B cell (primary cell): ENCODE measurements at regions not wholly inside any gene's neighbourhood (a gene's known extent, or its start where the extent isn't known, plus 50 kb on each side); places are given as distances from the start of the nearest gene placed in this dataset.

ENCODE experiments used
- ATAC-seq: fragments of 200-7000 bp; cut with Tn5 transposase; one replicate; pipeline ENCODE4 v1.10.0; 2021; ENCODE audit warnings: low read depth, mild to moderate bottlenecking, moderate number of reproducible peaks, moderate library complexity
- CTCF ChIA-PET: fragments of 350-600 bp; sonication (Branson Sonifier 250); formaldehyde crosslinking; loops from one replicate; lab custom pipeline; 2021; ENCODE audit warnings: antibody characterized with exemption, inconsistent platforms; lab: Charles Lee
- POLR2A ChIA-PET: fragments of 350-600 bp; sonication (Branson Sonifier 250); formaldehyde crosslinking; loops from one replicate; lab custom pipeline; 2021; ENCODE audit warnings: antibody characterized with exemption; lab: Charles Lee
- DNase-seq: peaks from one replicate; pipeline ENCODE4 v3.0.0; 2013
- H2AFZ ChIP-seq: 2 replicates; pipeline ENCODE4 v1.6.1; 2012; ENCODE audit warnings: mild to moderate bottlenecking, low read depth, low read length; ENCODE audit not compliant: insufficient read depth, poor library complexity, severe bottlenecking
- H3K27ac ChIP-seq, 2 donors: 1 replicate in 1 of 2; 2 replicates in 1 of 2; pipeline ENCODE4 v1.5.1; 2012 to 2013; ENCODE audit warnings: low read length in 2 of 2, mild to moderate bottlenecking in 2 of 2, moderate library complexity in 1 of 2
- H3K27me3 ChIP-seq, 4 experiments: fragments of 200-600 bp in 1 of 4; sonication (generic) in 1 of 4; replicated peaks in 1 of 4; 1 replicate in 2 of 4; 2 replicates in 2 of 4; pipeline versions ENCODE4 v1.6.1 to v1.7.0; 2013 to 2016; ENCODE audit warnings: low read length in 3 of 4, mild to moderate bottlenecking in 2 of 4, mixed read lengths in 1 of 4, moderate library complexity in 1 of 4; ENCODE audit not compliant: insufficient read depth in 4 of 4, control insufficient read depth in 3 of 4; ENCODE audit errors: control extremely low read depth in 1 of 4
- H3K36me3 ChIP-seq, 2 experiments: replicated peaks in 1 of 2; 1 replicate in 1 of 2; 2 replicates in 1 of 2; pipeline versions ENCODE4 v1.6.1 to v1.7.1; 2013; ENCODE audit warnings: low read length in 1 of 2; ENCODE audit not compliant: insufficient read depth in 2 of 2, control insufficient read depth in 1 of 2; ENCODE audit errors: control extremely low read depth in 1 of 2, extremely low read depth in 1 of 2
- H3K4me1 ChIP-seq, 2 donors: fragments of 200-600 bp in 1 of 2; sonication (generic) in 1 of 2; 1 replicate in 1 of 2; 2 replicates in 1 of 2; pipeline versions ENCODE4 v1.5.1 to v1.6.1; 2013 to 2017; ENCODE audit warnings: low read length in 2 of 2; ENCODE audit not compliant: control insufficient read depth in 2 of 2, insufficient read depth in 2 of 2
- H3K4me2 ChIP-seq: replicated peaks from 2 replicates; pipeline ENCODE3; 2012; ENCODE audit warnings: mild to moderate bottlenecking, low read depth, low read length; ENCODE audit not compliant: poor library complexity, severe bottlenecking
- H3K4me3 ChIP-seq, 5 experiments: fragments of 200-600 bp in 1 of 5; sonication (generic) in 1 of 5; 1 replicate in 3 of 5; 2 replicates in 2 of 5; pipeline versions ENCODE4 v1.5.1 to v1.7.0; 2011 to 2016; ENCODE audit warnings: low read length in 4 of 5, mild to moderate bottlenecking in 4 of 5, low read depth in 2 of 5, control low read depth in 1 of 5, moderate library complexity in 1 of 5; ENCODE audit not compliant: insufficient read depth in 1 of 5; ENCODE audit errors: control extremely low read depth in 1 of 5, extremely low read depth in 1 of 5
- H3K79me2 ChIP-seq: fragments of 200-600 bp; sonication (generic); one replicate; pipeline ENCODE4 v1.6.0; 2016; ENCODE audit warnings: low read length; ENCODE audit not compliant: control insufficient read depth, insufficient read depth
- H3K9ac ChIP-seq: fragments of 200-600 bp; sonication (generic); 2 replicates; pipeline ENCODE4 v1.6.1; 2017; ENCODE audit warnings: mild to moderate bottlenecking, low read length, moderate library complexity
- H3K9me3 ChIP-seq, 3 donors: one replicate each; pipeline versions ENCODE4 v1.6.1 to v1.7.1; 2013; ENCODE audit warnings: low read length in 2 of 3; ENCODE audit not compliant: control insufficient read depth in 2 of 3, insufficient read depth in 1 of 3; ENCODE audit errors: control extremely low read depth in 1 of 3
- H4K20me1 ChIP-seq: 2 replicates; pipeline ENCODE4 v1.6.0; 2012; ENCODE audit warnings: mild to moderate bottlenecking, low read length; ENCODE audit not compliant: insufficient read depth, control insufficient read depth, poor library complexity, severe bottlenecking
- H3K27ac Mint-ChIP-seq: one replicate; pipeline ENCODE4 v1.8.0; 2021; ENCODE audit warnings: mixed read lengths
- H3K27me3 Mint-ChIP-seq: one replicate; pipeline ENCODE4 v1.8.0; 2021; ENCODE audit warnings: mixed read lengths
- H3K4me1 Mint-ChIP-seq: one replicate; pipeline ENCODE4 v1.8.0; 2021; ENCODE audit warnings: mixed read lengths
- H3K4me3 Mint-ChIP-seq: one replicate; pipeline ENCODE4 v1.8.0; 2021; ENCODE audit warnings: mixed read lengths
- H3K9me3 Mint-ChIP-seq: one replicate; pipeline ENCODE4 v1.8.0; 2022; ENCODE audit warnings: mixed read lengths; ENCODE audit not compliant: insufficient read depth
- CTCF ChIP-seq: fragments of 200-600 bp; IDR thresholded peaks from one replicate; pipeline ENCODE4 v1.8.0; 2022; ENCODE audit warnings: antibody characterized with exemption, mild to moderate bottlenecking
- EZH2 ChIP-seq: IDR thresholded peaks from 2 replicates; pipeline ENCODE4 v1.6.1; 2012; ENCODE audit warnings: borderline replicate concordance, low read depth, mild to moderate bottlenecking, moderate library complexity, low read length; ENCODE audit not compliant: insufficient read depth, poor library complexity, severe bottlenecking
- WGBS: methylation state at CpG from one replicate; pipeline ENCODE4 v1.1.5; 2013; ENCODE audit warnings: missing lambda C conversion rate; ENCODE audit not compliant: insufficient coverage; 5-methylcytosine and 5-hydroxymethylcytosine counted together
- intact Hi-C: fragments of 100-400 bp; cut with micrococcal nuclease; formaldehyde crosslinking; loops from one replicate; pipeline ENCODE4 v1.10.0; 2022

- no peaks in the 10 kb centered on the region for H3K4me1 Mint-ChIP-seq
- H3K27ac ChIP-seq: no peak overlapping the region
- H3K27me3 Mint-ChIP-seq: no peaks in the 10 kb centered on the region
- no peak overlapping the region for H3K4me3 Mint-ChIP-seq
- H3K27ac Mint-ChIP-seq: no peak overlapping the region
- WGBS: no CpG with 5 or more reads among the region's 3 CpGs
- TF ChIP-seq CTCF (no peak), EZH2 (no peak)
- no peaks in the 10 kb centered on the region for H3K79me2 ChIP-seq
- no peak overlapping the region for H3K4me3 ChIP-seq
- no peaks in the 10 kb centered on the region for H3K9me3 Mint-ChIP-seq
- DNase-seq (no peak), ATAC-seq (no peak)
- no peaks in the 10 kb centered on the region for H4K20me1 ChIP-seq
- ChIA-PET CTCF (no interaction called here), POLR2A (no interaction called here)
- H3K9ac ChIP-seq: no peak overlapping the region
- H3K4me1 ChIP-seq: no peaks in the 10 kb centered on the region
- no peaks in the 10 kb centered on the region for H3K27me3 ChIP-seq
- intact Hi-C loops: no loop called here
- H2AFZ ChIP-seq: no peak overlapping the region
- H3K4me2 ChIP-seq: no peak overlapping the region
- H3K9me3 ChIP-seq: peaks cover 0 to 1% (median 0%) of the 10 kb centered on the region in 3 donors
- no peaks in the 10 kb centered on the region for H3K36me3 ChIP-seq
These were observed 286.7 kb upstream of the TENM3 start for GRCh38 chr4:181956512-181956911.

- Mint-ChIP-seq H3K4me1 (no peaks in the 10 kb centered on the region), H3K9me3 (no peaks in the 10 kb centered on the region), H3K4me3 (no peak overlapping the region), H3K27me3 (no peaks in the 10 kb centered on the region), H3K27ac (no peak overlapping the region)
- no peaks in the 10 kb centered on the region for H3K79me2 ChIP-seq
- H4K20me1 ChIP-seq: no peaks in the 10 kb centered on the region
- no peaks in the 10 kb centered on the region for H3K27me3 ChIP-seq
- TF ChIP-seq CTCF (no peak), EZH2 (no peak)
- H3K4me3 ChIP-seq: no peak overlapping the region
- no peak overlapping the region for H2AFZ ChIP-seq
- 90% methylated on average over 5 of the region's 8 CpGs for WGBS
- DNase-seq (no peak), ATAC-seq (no peak)
- H3K9me3 ChIP-seq: peaks cover 0 to 1% (median 0%) of the 10 kb centered on the region in 3 donors
- no peaks in the 10 kb centered on the region for H3K4me1 ChIP-seq
- H3K4me2 ChIP-seq: no peak overlapping the region
- no peaks in the 10 kb centered on the region for H3K36me3 ChIP-seq
- no peak overlapping the region for H3K27ac ChIP-seq
- ChIA-PET POLR2A (no interaction called here), CTCF (no interaction called here)
- intact Hi-C loops: no loop called here
- H3K9ac ChIP-seq: no peak overlapping the region
These were observed 286.1 kb upstream of the TENM3 start for GRCh38 chr4:181957088-181957487.
